NOMO-1 treated with DMSO at 0.1 percent for 48 hours (cell line): ENCODE measurements at regions not wholly inside any gene's neighbourhood (a gene's known extent, or its start where the extent isn't known, plus 50 kb on each side); places are given as distances from the start of the nearest gene placed in this dataset.

ENCODE experiments used
- DNase-seq: peaks from one replicate; lab custom pipeline; 2025; ENCODE audit not compliant: unreplicated experiment; lab: John Stamatoyannopoulos, UW

- no peak for DNase-seq
These were observed 182.5 kb upstream of the NXPH2 start for GRCh38 chr2:138962686-138963085.

- no peak for DNase-seq
These were observed 180.0 kb upstream of the NXPH2 start for GRCh38 chr2:138960191-138960590.

- DNase-seq: no peak
These were observed 178.8 kb upstream of the NXPH2 start for GRCh38 chr2:138959031-138959430.

- DNase-seq: no peak
These were observed 175.9 kb upstream of the NXPH2 start for GRCh38 chr2:138956116-138956515.

- DNase-seq: no peak
These were observed 170.3 kb upstream of the NXPH2 start for GRCh38 chr2:138950486-138950885.

- no peak for DNase-seq
These were observed 169.3 kb upstream of the NXPH2 start for GRCh38 chr2:138949517-138949916.

- no peak for DNase-seq
These were observed 167.9 kb upstream of the NXPH2 start for GRCh38 chr2:138948070-138948539.

GRCh38 chr2:138943470-138943869 is 163.3 kb upstream of the NXPH2 start:
- no peak for DNase-seq

GRCh38 chr2:138942466-138942865 is 162.3 kb upstream of the NXPH2 start:
- DNase-seq: no peak

GRCh38 chr2:138931284-138932256 is 151.4 kb upstream of the NXPH2 start:
- DNase-seq: no peak

- DNase-seq: no peak
These were observed 150.4 kb upstream of the NXPH2 start for GRCh38 chr2:138930571-138930970.

GRCh38 chr2:138928374-138929021 is 148.3 kb upstream of the NXPH2 start:
- DNase-seq: no peak

- no peak for DNase-seq
These were observed 142.9 kb upstream of the NXPH2 start for GRCh38 chr2:138922973-138923563.

GRCh38 chr2:138919120-138919747 is 139.0 kb upstream of the NXPH2 start:
- DNase-seq: no peak

GRCh38 chr2:138910427-138910826 is 130.2 kb upstream of the NXPH2 start:
- no peak for DNase-seq

GRCh38 chr2:138906549-138906948 is 126.4 kb upstream of the NXPH2 start:
- DNase-seq: no peak

GRCh38 chr2:138902239-138902871 is 122.2 kb upstream of the NXPH2 start:
- DNase-seq: no peak

GRCh38 chr2:138901530-138901929 is 121.3 kb upstream of the NXPH2 start:
- no peak for DNase-seq

- DNase-seq: no peak
These were observed 118.7 kb upstream of the NXPH2 start for GRCh38 chr2:138898855-138899254.

- no peak for DNase-seq
These were observed 117.1 kb upstream of the NXPH2 start for GRCh38 chr2:138897274-138897673.

- no peak for DNase-seq
These were observed 113.6 kb upstream of the NXPH2 start for GRCh38 chr2:138893746-138894145.
